BLaER1 (cell line): ENCODE measurements at regions not wholly inside any gene's neighbourhood (a gene's known extent, or its start where the extent isn't known, plus 50 kb on each side); places are given as distances from the start of the nearest gene placed in this dataset.
"Not testable (repeated sequence)": the region's sequence is repeated elsewhere in the genome, so short reads cannot be mapped to it uniquely, and the experiment has no call there.

Experiments
- H3K27ac ChIP-seq: shearing (Covaris generic); formaldehyde crosslinking; 2 replicates; pipeline ENCODE4 v1.8.1; 2022
- H3K27me3 ChIP-seq: shearing (Covaris generic); formaldehyde crosslinking; 2 replicates; pipeline ENCODE4 v1.8.1; 2022
- H3K36me3 ChIP-seq: shearing (Covaris generic); formaldehyde crosslinking; 2 replicates; pipeline ENCODE4 v1.8.1; 2022
- H3K4me1 ChIP-seq: shearing (Covaris generic); formaldehyde crosslinking; 2 replicates; pipeline ENCODE4 v1.8.1; 2022
- H3K4me2 ChIP-seq: shearing (Covaris generic); formaldehyde crosslinking; 2 replicates; pipeline ENCODE4 v1.8.1; 2022
- H3K4me3 ChIP-seq: shearing (Covaris generic); formaldehyde crosslinking; 2 replicates; pipeline ENCODE4 v1.8.1; 2022
- H3K9ac ChIP-seq: shearing (Covaris generic); formaldehyde crosslinking; 2 replicates; pipeline ENCODE4 v1.8.1; 2022
- H3K9me3 ChIP-seq: shearing (Covaris generic); formaldehyde crosslinking; 2 replicates; pipeline ENCODE4 v1.8.1; 2022
- H4K20me1 ChIP-seq: shearing (Covaris generic); formaldehyde crosslinking; 2 replicates; pipeline ENCODE4 v1.8.1; 2022
- Cebpa-rat ChIP-seq: shearing (Covaris generic); IDR thresholded peaks from 2 replicates; pipeline ENCODE4 v1.8.1; 2022

- H3K9ac ChIP-seq, H3K9me3 ChIP-seq, H3K36me3 ChIP-seq, H3K4me2 ChIP-seq, H3K4me1 ChIP-seq, H3K27me3 ChIP-seq, H4K20me1 ChIP-seq, H3K4me3 ChIP-seq, H3K27ac ChIP-seq: not testable (repeated sequence)
Observed at GRCh38 chr9:95391271-95391670, 73.8 kb upstream of the FANCC start.

DNA sequence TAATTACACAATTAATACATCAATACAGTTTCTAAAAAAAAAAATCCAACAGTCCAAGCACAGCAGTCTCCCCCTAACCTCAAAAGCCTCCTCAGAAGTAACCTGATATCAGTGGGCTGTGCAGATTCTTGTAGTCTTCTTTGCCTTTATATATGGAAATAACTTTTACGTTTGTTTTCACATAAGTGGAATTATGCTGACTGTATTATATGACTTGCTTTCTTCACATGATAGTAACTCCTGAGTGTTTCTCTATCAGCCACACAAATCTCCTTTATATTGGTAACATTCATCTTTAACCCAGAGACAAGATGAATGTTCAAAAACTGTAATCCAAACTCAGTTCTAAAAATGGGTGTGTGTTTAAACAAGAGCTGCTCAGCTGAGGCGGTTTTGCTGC lies 71.9 kb upstream of the FANCC start:
- no peaks in the 10 kb centered on the region for H3K27me3 ChIP-seq
- no peak overlapping the region for H3K4me3 ChIP-seq
- H3K9ac ChIP-seq: no peak overlapping the region
- H3K9me3 ChIP-seq: no peaks in the 10 kb centered on the region
- no peak overlapping the region for H3K4me2 ChIP-seq
- no peaks in the 10 kb centered on the region for H3K36me3 ChIP-seq
- H4K20me1 ChIP-seq: no peaks in the 10 kb centered on the region
- H3K4me1 ChIP-seq: no peaks in the 10 kb centered on the region
- TF ChIP-seq Cebpa-rat: no peak
- no peak overlapping the region for H3K27ac ChIP-seq

GRCh38 chr9:95386843-95387242 lies 69.3 kb upstream of the FANCC start:
- H3K4me3 ChIP-seq: no peak overlapping the region
- no peak overlapping the region for H3K27ac ChIP-seq
- H3K27me3 ChIP-seq: no peaks in the 10 kb centered on the region
- H3K9me3 ChIP-seq: no peaks in the 10 kb centered on the region
- no peak overlapping the region for H3K9ac ChIP-seq
- no peaks in the 10 kb centered on the region for H4K20me1 ChIP-seq
- H3K4me1 ChIP-seq: no peaks in the 10 kb centered on the region
- no peak overlapping the region for H3K4me2 ChIP-seq
- no peak for TF ChIP-seq Cebpa-rat
- H3K36me3 ChIP-seq: no peaks in the 10 kb centered on the region

DNA sequence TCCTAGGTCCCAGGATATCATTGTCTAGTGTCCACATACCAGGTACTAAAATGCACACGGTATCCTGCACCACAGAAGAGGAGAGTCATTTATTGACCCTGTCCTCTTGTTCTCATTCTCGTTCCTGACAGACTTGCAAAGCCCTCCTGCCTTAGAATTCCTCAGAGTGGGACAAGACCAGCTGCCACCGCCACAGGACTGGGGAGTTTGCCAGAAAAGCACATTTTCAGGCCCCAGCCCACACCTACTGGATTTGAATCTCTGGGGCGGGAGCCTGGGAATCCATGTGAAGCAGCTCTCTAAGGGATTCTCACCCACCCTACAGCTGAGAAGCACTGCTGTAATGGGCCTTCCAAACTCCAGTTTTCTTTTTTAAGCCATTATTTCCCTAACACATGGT lies 68.0 kb upstream of the FANCC start:
- no peaks in the 10 kb centered on the region for H3K9me3 ChIP-seq
- peaks cover 6% of the 10 kb centered on the region; the same call in 1 of the 2 replicates for H3K4me1 ChIP-seq
- no peaks in the 10 kb centered on the region for H4K20me1 ChIP-seq
- no peak overlapping the region for H3K4me2 ChIP-seq
- H3K27me3 ChIP-seq: no peaks in the 10 kb centered on the region
- no peaks in the 10 kb centered on the region for H3K36me3 ChIP-seq
- H3K9ac ChIP-seq: no peak overlapping the region
- H3K27ac ChIP-seq: no peak overlapping the region
- no peak overlapping the region for H3K4me3 ChIP-seq
- no peak for TF ChIP-seq Cebpa-rat

DNA sequence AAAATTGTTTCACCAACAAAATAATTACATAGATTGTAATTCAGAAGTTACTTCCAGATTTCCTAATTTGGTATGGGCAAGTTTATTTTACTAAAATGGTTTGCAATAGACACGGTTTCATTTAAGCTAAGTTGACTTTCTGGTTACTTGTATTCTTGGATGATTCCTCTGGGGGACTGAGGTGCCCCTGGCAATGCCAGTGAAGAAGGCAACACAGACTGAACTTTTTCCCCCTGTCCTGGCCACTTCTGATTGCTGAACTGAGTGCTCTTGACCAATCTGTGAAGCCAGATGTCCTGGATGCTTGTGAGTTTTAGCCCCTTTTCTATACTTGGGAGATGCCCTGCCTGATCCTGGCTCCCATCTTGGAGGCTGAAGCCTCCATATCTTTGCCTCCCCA lies 66.3 kb upstream of the FANCC start:
- H3K36me3 ChIP-seq: no peaks in the 10 kb centered on the region
- no peaks in the 10 kb centered on the region for H4K20me1 ChIP-seq
- H3K27ac ChIP-seq: no peak overlapping the region
- H3K4me3 ChIP-seq: no peak overlapping the region
- peaks cover 6% of the 10 kb centered on the region; the same call in 1 of the 2 replicates for H3K4me1 ChIP-seq
- H3K4me2 ChIP-seq: no peak overlapping the region
- H3K27me3 ChIP-seq: no peaks in the 10 kb centered on the region
- no peak overlapping the region for H3K9ac ChIP-seq
- no peak for TF ChIP-seq Cebpa-rat
- no peaks in the 10 kb centered on the region for H3K9me3 ChIP-seq

GRCh38 chr9:95383185-95383676 lies 65.7 kb upstream of the FANCC start:
- no peak overlapping the region for H3K4me2 ChIP-seq
- no peaks in the 10 kb centered on the region for H3K27me3 ChIP-seq
- H4K20me1 ChIP-seq: no peaks in the 10 kb centered on the region
- H3K9ac ChIP-seq: no peak overlapping the region
- no peak overlapping the region for H3K4me3 ChIP-seq
- H3K36me3 ChIP-seq: no peaks in the 10 kb centered on the region
- H3K27ac ChIP-seq: no peak overlapping the region
- peaks cover 6% of the 10 kb centered on the region; the same call in 1 of the 2 replicates for H3K4me1 ChIP-seq
- no peaks in the 10 kb centered on the region for H3K9me3 ChIP-seq
- no peak for TF ChIP-seq Cebpa-rat

DNA sequence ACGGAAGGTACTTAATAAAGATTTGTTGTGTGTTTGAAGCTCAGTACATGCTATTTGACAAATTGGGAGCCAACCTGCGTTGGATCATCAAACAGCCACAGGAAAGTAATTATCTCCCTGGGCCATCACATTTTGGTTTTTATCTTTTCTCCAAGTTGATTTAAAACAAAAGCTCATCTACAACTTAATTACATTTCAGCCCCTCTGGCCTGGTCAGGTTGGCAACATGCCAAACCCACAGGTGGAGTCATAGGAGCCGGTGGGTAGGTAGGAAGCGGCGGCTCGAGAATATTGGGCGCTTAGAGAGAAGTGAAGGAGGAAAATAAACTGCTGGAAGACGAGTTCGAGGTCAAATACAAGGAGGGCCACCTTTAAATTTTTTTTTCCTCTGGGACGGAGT lies 64.9 kb upstream of the FANCC start:
- H3K9me3 ChIP-seq: no peaks in the 10 kb centered on the region
- no peaks in the 10 kb centered on the region for H4K20me1 ChIP-seq
- peaks cover 6% of the 10 kb centered on the region; the same call in 1 of the 2 replicates for H3K4me1 ChIP-seq
- TF ChIP-seq Cebpa-rat: no peak
- H3K4me2 ChIP-seq: no peak overlapping the region
- H3K4me3 ChIP-seq: no peak overlapping the region
- no peaks in the 10 kb centered on the region for H3K36me3 ChIP-seq
- H3K27ac ChIP-seq: no peak overlapping the region
- no peaks in the 10 kb centered on the region for H3K27me3 ChIP-seq
- no peak overlapping the region for H3K9ac ChIP-seq

DNA sequence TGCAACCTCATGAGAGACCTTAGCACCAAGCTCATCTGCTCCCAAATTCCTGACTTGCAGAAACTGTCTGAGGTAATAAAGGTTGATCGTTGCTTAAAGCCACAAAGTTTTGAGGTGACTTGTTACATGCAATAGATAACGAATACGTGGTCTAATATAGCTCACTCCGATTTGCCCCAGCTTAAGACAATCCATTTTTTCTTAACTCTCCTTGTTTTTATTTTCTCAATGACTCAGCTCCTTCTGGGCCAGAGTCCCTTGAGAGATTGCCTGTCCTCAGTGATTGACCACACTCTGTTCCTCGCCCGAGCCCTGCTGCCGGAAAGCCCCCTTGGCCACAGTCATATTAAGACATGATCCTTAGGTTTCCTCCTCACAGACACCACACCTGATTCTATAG lies 63.7 kb upstream of the FANCC start:
- no peak overlapping the region for H3K4me3 ChIP-seq
- H3K4me1 ChIP-seq: peaks cover 6% of the 10 kb centered on the region; the same call in 1 of the 2 replicates
- no peaks in the 10 kb centered on the region for H3K27me3 ChIP-seq
- H3K9me3 ChIP-seq: no peaks in the 10 kb centered on the region
- H3K4me2 ChIP-seq: 0 out of 2 replicates have a peak overlapping the region, but pooled peaks have one; percentile 3
- no peaks in the 10 kb centered on the region for H4K20me1 ChIP-seq
- no peak overlapping the region for H3K27ac ChIP-seq
- no peak for TF ChIP-seq Cebpa-rat
- no peak overlapping the region for H3K9ac ChIP-seq
- no peaks in the 10 kb centered on the region for H3K36me3 ChIP-seq

GRCh38 chr9:95379630-95380029 lies 62.1 kb upstream of the FANCC start:
- peaks cover 6% of the 10 kb centered on the region; the same call in 1 of the 2 replicates for H3K4me1 ChIP-seq
- H3K4me2 ChIP-seq: no peak overlapping the region
- no peak overlapping the region for H3K27ac ChIP-seq
- no peaks in the 10 kb centered on the region for H3K9me3 ChIP-seq
- no peak overlapping the region for H3K9ac ChIP-seq
- H4K20me1 ChIP-seq: no peaks in the 10 kb centered on the region
- no peaks in the 10 kb centered on the region for H3K36me3 ChIP-seq
- TF ChIP-seq Cebpa-rat: no peak
- H3K27me3 ChIP-seq: no peaks in the 10 kb centered on the region
- H3K4me3 ChIP-seq: no peak overlapping the region

DNA sequence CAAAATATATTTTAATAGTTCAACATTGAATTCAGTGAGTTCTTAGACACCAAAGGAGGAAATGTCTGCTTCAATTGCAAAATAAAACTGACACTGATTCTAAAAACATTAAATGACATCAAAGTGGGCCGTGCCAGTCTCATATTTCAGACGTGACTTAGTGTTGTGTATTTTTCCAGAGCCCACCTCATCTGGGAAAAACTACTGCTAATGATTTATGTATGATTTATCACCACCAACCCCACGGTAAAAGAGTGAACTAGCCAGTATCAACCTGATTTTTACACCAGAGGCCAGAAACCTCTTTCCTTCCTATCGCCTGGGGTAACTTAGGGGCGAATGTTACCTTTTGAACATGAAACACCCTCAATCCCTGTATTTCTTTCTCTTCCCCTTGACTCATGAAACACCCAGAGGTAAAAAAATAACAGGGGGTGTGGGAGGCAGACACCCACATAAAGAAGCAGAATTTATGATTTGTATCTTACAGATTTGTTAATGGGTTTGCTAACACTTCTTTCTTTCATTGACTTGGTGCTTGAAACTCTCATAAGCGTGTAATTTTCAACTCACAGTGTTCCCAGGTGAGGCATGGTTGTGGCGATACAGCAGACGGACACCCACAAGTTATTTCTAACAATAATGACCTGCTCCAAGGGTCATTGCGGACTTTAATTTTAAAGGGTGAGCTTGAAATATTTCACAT lies 56.4 kb upstream of the FANCC start:
- H4K20me1 ChIP-seq: no peaks in the 10 kb centered on the region

More for the DNA sequence above, 56.4 kb upstream of the FANCC start:
- Histone ChIP-seq H3K27me3 (no peaks in the 10 kb centered on the region), H3K36me3 (no peaks in the 10 kb centered on the region), H3K9me3 (no peaks in the 10 kb centered on the region), H3K4me2 (no peak overlapping the region), H3K4me3 (no peak overlapping the region), H3K27ac (no peak overlapping the region), H3K9ac (no peak overlapping the region), H3K4me1 (0 out of 2 replicates have a peak, but pooled peaks cover 5% of the 10 kb centered on the region)
- no peak for TF ChIP-seq Cebpa-rat
